GM21576 (cell line): ENCODE measurements at regions not wholly inside any gene's neighbourhood (a gene's known extent, or its start where the extent isn't known, plus 50 kb on each side); places are given as distances from the start of the nearest gene placed in this dataset.

Source experiments
- ATAC-seq: cut with Tn5 transposase; IDR thresholded peaks from one replicate; pipeline ENCODE4 v1.9.1; 2021; ENCODE audit warnings: mild to moderate bottlenecking, moderate library complexity; ENCODE audit not compliant: unreplicated experiment

DNA sequence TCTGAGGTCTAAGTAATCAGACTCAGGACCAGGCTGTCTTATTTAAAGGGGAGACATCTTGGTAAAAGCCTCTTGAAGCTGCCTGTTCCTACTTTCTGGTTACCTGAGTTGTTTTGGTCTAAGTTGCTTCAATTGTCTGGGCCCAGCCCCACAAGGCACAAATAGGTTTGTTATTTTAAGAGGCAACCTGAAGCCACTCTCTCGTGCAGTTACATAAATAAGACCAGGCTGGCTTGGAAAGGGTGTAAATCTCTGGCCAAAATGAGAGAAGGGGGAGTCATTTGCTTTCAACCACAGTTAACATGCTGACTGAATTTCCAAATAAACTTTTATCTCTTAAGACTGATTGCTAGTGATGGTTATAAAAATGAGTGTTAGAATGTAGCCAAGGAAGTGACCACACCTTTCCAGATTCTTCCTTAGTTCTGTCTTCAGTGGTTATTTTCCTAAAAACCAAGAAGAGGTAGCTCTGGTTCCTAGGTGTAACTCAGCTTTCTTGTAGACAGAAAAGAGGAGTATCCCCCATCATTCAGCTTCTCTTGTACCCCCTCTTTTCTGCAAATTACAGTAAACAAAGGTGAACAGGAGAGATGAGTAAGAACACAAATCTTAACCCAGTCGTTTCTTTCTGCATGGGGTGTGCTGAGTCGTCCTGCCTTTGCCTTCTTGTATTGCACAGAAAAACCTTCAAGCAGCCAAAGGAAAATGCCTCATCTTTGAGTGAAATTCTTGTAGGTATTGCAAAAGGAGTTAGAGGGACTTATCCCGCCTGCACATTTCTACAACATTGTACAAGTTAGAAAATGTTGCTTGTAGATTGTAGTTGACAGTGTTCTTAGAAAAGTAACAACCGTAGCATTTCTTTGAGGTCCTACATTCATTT is 161.5 kb upstream of the NT5C1B start:
- ATAC-seq, result no peak

DNA sequence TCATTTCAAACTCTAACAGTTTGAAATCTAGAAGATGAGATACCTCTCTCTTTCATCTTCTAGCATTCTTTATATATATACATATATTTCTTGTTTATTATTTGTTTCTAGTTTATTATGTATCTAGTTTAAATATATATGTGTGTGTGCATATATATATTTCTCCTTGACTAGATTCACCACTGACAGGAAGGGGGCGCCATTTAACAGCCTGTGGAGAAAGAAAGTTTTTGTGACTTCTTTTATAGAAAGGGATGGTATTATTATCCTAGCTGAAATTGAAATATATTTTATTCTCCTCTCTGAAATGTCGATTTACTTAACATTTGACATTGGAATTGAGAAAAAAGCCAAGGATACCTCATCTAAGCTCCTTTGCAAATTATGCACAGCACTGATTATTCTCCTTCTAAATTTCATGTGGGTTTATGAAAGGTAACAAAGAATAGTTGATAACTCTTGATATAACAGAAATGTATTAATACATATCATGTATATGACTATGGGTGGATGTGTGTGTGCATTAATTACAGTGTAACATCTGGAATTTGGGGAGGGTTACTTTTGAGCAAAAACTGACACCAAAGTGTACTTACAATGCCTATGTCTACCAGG is 160.7 kb upstream of the NT5C1B start:
- no peak for ATAC-seq

DNA sequence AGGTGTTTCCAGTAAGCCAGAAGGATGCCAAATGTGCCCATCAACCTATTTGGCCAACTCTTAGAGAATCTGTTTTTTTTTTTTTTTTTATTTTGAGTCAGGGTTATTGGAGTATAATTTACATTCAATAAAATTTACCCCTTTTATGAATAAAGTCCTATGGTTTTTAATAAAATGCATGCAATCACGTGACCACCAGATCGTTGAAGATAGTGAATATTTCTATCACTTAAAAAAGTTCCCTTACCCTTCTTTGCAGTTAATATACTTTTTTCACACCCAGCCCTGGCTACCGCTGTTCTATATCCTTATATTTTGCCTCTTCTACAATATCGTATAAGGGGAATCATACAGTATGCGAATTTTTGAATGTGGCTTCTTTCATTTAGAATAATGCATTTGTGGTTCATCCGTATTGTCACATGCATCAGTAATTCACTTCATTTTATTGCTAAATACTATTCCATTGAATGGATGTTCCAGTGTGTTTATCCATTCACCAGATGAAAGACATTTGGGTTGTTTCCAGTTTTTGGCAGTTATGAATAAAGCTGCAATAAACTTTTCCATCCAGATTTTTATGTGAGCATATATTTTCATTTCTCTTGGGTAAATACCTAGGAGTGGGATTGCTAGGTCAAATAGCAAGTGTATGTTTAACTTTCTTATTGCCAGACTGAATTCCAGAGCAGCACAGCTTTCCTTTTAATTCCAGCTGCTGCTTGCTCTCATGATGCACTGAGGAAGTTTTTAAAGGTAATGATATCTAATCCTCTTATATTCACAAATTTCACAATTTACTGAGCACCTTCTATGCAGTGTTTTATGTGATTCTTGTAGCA is 156.3 kb upstream of the NT5C1B start:
- ATAC-seq, result no peak

DNA sequence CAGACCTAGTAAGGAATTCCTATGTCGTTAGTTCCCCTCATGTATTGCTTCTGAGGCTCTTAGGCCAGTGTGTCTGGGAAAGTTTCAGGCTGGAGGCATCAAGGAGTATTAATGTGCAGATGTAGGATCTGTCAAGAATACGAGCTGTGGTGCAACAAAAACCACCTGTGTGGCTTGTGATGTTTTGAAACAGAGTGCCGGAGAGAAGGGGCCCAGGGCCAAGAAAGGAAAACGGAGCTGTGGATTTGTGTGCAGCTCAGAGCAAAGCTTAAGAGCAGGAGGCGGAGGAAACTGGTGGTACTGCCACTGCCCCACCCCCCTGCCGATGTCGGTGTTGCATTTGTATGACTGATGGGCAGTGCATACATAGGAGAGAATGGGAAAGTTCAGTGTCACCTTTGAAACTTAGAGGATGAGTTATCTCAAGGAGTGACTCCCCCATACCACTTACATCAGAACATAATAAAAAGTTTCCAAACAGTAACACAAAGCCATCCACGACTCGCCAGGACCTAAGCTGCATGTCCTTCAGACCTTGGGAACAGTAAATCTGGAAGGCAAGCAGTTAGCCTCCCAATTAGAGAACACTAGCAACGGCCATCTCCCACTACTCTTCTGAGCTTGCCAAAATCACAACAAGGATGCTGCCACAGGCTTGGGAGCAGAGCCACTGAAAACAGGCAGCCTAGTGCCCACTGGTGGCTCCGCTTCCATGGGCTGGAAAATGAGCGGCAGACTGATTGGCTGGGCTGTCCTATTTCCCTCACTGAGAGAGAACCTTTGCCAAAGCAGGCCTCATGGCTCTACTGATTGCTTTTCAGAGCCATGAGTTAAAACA is 152.7 kb upstream of the NT5C1B start:
- ATAC-seq, result no peak

DNA sequence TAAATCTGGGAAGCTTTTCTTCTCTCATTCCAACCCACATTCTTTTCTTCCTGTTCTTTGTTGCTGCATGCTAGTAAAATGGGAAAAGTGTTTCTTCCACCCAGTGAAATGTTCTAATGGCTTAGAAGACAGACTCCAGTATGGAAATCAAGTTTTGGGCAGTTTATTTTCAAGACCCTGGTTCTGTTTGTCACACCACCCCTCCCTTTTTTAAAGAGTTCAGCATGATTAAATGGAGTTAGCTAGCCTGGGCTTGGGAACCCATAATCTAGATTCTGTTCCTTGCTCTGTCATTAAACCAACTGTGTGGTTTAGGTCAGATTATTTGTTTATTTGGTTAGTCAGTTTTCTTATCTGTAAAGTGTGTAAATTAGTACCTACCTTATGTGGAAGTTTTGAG is 151.8 kb upstream of the NT5C1B start:
- no peak for ATAC-seq

DNA sequence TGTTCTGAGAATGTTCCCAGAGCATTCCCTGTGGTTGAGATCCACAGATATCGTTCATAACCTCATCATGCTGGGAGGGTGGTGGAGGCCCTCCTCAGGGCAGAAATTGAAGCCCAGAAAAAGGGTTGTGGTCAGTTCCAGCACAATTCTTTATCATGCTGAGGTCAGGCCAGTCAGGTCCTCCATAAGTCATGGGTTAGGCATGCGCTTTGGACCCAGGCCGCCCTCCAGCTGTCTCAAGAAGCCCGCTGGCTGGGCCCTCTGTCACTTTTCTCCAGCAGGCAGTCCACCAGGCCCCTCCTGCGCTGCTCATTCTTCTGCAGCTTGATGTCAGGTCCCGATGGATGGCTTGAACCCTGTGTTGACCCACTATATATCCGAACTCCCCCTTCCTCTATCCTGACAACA is 151.1 kb upstream of the NT5C1B start:
- ATAC-seq, result no peak

DNA sequence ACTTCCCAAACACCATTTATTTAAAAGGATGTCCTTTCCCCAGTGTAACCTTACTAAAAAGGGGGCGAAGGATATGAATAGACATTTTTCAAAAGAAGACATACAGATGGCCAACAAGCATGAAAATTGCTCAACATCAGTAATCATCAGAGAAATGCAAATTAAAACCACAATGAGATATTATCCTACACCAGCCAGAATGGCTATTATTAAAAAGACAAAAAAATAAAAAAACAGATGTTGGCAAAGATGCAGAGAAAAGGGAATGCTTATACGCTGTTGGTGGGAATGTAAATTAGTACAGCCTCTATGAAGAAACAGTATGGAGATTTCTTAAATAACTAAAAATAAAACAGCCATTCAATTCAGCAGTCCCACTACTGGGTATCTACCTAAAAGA is 142.3 kb upstream of the NT5C1B start:
- ATAC-seq, result no peak

DNA sequence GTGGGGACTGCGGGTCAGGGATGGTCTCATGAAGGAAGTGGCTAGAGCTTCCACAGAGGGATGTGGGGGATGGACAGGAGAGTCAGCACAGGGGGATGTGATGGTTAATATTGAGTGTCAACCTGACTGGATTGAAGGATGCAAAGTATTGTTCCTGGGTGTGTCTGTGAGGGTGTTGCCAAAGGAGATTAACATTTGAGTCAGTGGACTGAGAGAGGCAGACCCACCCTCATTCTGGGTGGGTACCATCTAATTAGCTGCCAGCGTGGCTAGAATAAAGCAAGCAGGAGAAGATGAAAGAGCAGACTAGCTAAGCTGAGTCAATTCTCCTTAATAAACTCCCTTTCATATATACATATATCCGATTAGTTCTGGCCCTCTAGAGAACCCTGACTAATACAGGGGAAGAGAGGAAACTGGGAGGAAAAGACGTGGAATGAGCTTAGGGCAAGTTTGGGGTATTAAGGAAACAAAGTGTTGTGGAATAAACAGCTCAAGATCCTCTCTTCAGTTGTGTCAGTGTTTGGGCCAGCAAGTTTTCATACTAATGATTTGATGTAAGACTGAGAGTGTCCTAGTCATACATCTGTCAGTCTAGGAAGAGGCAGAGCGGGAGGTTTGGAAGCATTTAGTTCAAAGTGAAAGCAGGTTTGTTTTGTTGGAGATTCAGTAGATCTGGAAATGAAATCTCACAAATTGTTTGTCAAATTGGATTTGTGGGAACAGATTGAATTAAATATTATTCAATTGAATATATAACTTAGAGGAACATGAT is 135.2 kb upstream of the NT5C1B start:
- ATAC-seq, result no peak

DNA sequence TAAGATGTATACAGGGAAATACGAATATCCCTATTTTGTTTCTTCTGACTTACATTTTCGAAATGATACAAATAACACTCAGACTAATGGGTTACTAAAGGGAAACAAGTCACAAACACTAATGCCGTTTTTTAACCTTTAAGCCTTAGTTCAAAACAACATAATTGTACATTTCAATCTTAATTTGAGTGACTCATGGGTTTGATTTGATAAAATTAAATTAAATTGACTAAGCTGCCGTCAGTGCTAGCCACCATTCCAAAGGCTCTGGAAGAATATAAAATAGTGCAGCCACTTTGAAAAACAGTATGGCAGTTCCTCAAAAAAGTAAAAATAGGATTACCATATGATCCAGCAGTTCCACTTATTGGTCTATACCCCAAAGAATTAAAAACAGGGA is 133.8 kb upstream of the NT5C1B start:
- ATAC-seq, result no peak

DNA sequence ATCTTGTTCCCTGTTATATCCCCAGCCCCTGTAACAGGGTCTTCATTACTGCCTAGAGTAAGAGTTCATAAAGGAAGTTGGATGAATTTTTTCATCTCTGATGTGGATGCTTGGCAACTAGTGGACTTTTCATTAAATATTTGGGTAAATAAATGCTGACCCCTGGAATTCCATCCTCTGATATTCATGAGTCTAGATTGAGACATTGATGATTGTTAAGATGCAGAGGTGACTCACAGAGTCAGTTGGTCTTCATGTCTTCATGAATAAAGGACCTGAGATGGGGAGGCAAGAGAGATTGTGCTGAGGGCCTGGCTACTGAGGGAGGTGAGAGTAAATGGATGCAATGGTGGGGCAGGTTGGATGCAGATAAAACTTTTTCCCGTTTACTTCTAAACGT is 132.7 kb upstream of the NT5C1B start:
- no peak for ATAC-seq

DNA sequence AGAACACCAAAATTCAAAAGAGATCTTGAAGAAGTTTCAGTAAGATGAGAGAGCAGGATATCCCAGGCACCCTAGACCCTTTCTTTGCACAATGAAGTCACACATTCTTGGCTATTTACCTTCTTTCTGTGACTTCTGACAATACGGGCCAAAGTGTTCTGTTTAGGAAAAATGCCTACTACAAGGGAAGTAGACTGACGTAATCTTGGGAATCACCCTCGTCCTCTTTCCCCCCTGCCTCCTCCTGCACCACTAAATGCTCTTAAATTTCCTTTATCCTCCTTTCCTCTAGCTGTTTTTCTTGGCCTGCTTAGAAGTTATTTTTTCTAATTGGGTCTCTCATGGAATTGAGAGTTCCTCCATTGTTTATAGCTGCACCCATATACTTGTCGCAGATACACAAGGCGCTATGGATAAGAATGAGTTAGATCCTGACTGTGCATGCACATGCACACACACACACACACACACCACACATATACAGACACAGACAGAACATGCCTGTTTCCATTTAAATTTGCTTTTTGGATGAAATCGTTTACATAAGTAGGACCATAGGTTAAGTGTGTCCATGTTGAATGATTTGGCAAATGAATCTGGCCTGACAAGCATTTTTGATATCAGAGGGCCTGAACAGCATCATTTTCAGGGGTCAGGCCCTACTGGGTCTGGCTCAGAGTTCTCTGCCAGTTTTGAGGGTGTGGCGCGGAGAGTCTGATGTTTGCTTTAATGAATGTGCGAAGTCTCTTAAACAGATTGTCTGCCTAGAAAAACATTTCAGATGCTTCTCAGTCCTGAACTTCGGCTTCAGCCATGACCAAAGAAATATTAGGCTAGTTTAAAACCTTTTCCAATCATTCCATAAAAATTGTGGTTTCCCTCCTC is 131.9 kb upstream of the NT5C1B start:
- no peak for ATAC-seq

DNA sequence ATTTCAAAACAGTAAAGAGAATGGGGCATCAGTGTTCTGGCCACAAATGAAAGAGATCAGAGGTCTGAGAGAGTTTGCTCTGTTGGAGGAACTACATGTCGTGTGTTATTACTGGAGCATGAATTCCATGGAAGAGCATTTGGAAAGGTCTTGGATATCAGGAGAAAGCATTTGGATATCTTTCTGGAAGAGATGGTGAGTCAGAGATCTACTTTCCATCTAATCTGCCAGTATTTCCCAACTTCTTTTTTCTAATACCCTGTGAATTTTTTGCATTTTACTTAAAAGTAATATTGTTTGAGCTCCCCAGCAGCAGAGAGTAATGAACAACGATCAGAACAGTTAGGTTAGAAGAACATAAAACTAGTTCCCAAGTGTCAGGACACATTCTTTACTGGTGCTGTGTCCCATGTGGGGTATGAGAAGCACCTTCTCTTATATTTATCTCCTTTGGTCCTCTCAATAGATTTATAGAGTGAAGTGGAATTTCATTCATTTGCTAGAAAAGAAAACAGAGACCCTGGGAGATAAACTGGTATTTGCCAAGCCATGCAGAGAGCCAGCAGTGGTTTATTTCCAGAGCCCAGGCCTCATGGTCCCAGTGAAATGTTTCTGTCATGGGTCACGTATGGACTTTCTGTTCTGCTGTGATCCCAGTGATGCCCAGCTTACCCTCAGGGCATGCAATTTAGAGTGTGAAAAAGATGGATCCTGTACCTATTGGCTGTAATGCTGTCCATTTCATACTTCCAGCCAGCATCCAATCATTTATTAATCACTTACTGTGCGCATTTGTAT is 130.8 kb upstream of the NT5C1B start:
- no peak for ATAC-seq

DNA sequence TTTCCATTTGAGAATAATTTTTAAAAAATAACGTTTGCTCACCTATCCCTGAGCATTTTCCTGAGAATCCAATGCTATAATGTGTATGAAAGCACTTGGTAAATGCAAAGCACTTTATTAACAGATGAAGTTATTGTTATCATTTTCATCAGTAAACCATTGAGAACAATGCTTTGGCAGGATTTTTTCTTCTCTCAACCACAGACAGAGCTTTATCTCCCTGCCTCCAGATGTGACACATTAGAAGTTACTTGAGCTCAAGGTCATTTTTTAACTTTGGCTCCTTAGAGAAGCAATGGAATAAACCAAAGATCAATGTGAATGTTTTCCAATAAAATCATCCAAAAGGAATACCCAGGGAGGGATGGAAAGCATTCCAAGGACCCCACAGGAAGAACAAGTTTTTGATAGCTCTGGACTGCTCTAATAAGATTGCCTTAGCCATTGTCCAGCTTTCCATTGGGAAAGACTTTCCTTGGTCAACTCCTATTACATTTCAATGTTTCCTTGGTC is 118.9 kb upstream of the NT5C1B start:
- no peak for ATAC-seq

DNA sequence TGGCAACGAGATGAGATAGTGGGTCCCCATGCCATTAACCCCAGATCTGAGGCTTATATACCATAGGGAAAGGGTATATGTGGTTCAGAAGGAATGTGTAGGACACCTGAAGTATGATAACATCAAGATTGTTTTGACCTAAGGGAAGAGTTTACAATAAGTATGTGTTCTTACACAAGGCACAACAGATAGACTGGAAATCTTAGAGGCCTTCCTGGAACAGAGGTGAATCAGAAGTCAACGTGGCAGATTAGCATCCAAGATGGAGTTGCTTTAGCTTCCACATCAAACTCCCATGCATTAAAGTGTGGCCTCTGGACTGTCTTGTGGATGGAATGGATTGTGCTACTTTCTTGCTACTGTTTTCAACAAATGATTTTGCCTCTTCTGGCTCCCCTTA is 116.6 kb upstream of the NT5C1B start:
- no peak for ATAC-seq

DNA sequence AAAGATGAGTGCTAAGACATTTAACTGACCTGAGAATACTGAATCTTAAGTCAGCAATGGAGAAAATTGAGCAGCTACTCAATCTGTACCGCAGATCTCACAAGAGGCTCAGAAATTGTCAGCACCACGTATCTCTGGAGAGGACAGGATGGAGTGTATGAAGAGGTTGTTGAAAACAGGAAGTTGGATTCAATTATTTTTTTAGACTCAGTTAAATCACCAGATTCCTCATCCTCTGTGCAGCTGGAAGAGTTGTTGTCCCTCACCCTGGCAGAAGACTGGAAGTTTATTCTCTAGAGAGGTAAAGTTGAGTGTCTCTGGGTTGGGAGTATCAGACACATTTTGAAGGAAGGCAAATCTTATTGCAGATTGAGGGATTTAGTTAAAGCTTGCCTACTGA is 114.9 kb upstream of the NT5C1B start:
- no peak for ATAC-seq

DNA sequence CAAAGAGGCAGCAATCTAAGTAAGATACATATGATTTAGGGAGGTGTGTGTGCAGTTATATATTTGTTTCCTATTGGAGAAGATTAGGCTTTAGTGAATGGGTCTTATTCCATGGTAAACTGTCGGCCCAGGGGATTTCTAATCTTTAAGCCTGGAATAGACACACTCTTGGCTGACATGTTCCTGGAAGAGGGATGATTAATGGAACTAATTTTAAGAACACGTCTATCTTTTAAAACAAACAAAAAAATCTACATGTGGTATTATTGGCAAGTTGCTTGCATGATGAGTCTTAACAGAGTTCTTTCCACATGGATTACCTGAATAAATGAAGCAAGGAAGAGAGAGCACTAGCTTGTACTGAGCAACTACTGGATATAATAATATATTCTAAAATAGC is 114.2 kb upstream of the NT5C1B start:
- ATAC-seq, result no peak

DNA sequence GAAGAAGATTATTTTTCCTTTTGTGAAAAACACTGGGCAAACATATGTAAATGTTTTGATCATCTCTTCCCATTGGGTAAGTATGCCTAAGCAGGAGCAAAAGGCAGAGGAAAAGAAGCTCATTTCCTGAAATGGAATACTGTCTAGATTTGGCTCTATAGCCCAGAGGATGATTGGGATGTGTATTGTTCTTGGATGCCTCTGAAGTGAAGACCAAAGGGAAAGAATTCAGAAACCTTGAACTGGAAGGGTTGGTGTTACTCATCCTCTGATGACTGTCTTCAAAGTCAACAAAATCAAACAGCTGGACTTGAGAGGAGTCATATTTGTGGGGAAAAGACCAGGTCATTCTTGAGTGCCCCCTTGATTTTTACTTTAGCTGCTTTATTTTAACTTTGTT is 112.6 kb upstream of the NT5C1B start:
- ATAC-seq, result no peak

DNA sequence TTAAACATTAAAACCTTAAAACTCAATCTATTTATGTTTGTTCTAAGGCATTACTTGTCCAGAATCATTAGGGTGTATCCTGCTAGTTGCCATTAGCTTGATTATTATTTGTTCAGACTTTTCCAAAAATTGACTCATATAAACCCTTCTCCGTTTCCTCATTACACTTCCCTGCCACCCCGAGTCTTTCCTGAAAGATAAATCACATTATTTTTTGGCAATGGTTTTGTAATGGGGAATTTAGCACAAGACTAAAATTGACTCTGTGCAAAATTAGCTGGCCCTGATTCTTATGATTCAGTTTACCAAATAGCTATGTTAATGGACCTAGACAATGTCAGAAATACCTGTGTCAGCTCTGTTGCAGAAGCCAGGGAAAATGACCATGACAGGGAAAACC is 112.2 kb upstream of the NT5C1B start:
- ATAC-seq, result no peak
